SKM-1 (cell line): ENCODE measurements at regions not wholly inside any gene's neighbourhood (a gene's known extent, or its start where the extent isn't known, plus 50 kb on each side); places are given as distances from the start of the nearest gene placed in this dataset.
"Not testable (repeated sequence)": the region's sequence is repeated elsewhere in the genome, so short reads cannot be mapped to it uniquely, and the experiment has no call there.

ENCODE experiments used
- DNase-seq: peaks from one replicate; lab custom pipeline; 2025; ENCODE audit not compliant: unreplicated experiment; lab: John Stamatoyannopoulos, UW

- DNase-seq = not testable (repeated sequence)
Measured at GRCh38 chr4:84126911-84127310, 372.2 kb downstream of the NKX6-1 start.

DNA sequence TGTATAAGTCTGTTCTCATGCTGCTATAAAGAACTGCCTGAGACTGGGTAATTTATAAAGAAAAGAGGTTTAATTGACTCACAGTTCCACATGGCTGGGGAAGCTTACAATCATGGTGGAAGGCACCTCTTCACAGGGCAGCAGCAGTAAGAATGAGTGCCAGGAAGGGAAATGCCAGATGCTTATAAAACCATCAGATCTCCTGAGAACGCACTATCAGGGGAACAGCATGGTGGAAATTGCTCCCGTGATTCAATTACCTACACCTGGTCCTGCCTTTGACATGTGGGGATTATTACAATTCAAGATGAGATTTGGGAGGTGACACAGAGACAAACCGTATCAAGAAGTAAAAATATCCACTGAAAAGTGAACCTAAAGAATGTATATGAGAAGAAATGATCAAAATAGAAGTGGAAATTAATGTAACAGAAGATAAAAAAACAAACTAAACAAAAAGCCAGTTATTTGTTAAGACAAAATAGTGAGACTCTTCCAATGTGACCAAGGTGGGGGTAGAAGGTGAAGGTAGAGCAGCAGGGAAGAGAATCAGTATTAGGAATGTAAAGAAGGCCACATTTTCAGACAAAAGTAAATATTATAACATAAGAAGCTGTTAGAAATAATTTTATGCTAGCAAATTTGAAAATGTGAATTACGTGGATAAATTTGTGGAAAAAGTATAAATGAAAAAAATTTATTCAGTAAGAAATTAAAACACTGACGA is 372.9 kb downstream of the NKX6-1 start:
- no peak for DNase-seq

GRCh38 chr4:84110040-84110439 is 389.1 kb downstream of the NKX6-1 start:
- no peak for DNase-seq

DNA sequence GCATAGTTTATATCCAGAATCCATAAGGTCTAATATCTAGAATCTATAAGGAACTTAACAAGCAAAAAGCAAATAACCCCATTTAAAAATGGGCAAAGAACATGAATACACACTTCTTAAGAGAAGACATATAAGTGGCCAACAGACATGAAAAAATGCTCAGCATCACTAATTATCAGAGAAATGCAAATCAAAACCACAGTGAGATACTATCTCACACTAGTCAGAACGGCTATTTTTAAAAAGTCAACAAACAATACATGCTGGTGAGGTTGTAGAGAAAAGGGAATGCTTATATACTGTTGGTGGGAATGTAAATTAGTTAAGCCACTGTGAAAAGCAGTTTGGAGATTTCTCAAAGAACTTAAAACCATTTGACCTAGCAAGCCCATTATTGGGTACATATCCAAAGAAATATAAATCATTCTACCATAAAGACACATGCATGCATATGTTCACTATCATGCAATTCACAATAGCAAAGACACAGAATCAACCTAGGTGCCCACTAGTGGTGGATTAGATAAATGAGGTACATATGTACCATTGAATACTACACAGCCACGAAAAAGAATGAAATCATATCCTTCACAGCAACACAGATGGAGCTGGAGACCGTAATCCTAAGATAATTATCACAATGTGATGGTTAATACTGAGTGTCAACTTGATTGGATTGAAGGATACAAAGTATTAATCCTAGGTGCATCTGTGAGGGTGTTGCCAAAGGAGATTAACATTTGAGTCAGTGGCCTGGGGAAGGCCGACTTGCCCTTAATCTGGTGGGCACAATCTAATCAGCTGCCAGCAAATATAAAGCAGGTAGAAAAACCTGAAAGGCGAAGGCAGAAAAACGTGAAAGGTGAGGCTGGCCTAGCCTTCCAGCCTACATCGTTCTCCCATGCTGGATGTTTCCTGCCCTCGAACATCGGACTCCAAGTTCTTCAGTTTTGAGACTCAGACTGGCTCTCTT is 397.2 kb downstream of the NKX6-1 start:
- DNase-seq = not testable (repeated sequence)

DNA sequence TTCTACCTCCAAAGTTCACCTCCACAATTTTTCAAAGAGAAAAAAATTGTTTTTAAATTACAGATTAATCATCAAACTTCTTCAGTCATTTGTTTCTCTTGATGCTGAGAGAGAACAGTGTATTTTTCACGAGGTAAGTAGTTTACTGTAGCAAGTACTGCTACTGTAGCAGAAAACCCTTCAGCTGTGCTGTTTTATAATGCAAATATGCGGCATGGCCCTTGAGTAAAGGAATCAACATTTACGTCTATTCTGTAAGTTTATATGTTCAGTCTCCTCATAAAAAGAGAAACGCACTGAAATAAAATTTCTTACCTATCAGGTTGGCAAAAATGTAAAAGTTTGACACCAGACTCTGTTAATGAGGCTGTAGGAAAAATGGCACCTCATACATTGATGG is 399.0 kb downstream of the NKX6-1 start:
- DNase-seq = no peak

DNA sequence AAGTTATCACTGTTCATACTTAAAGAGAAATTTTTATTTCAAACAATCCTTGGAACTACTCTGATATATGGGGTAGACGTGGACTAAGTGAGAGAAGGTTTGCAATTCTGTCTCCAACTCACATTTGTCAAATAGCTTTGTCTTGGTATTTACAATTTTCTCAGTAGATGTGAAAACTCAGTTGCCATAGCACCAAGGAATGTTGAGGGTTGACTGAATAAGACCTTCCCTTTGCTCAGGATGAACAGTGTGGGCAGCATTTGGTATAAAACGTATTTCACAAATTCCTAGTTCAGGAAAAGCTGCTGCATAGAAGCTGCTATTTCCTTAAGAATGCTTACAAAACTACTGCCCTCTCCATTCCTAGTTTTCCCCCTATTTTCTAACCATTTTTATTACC is 399.5 kb downstream of the NKX6-1 start:
- DNase-seq = no peak

DNA sequence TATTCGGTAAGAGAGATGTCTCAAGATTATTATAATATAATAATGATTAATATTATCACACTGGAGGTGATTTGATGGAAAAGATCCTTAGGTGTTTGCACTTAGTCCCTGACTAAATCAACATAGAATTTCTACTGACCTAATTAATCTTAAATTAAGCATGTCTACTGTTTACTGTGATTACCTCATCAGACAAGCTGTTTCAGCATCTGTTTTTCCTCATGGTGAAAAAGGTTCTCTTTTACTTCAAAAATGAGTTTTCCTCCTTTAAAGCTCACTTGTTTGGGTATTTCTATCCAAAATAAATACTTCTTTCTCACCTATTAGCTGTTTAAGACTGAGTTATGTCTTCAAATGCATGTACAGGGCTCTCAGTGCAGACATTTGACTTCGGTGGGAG is 407.8 kb downstream of the NKX6-1 start:
- no peak for DNase-seq

GRCh38 chr4:84089652-84090437 is 409.2 kb downstream of the NKX6-1 start:
- no peak for DNase-seq

GRCh38 chr4:84085986-84086385 is 413.1 kb downstream of the NKX6-1 start:
- DNase-seq = no peak

DNA sequence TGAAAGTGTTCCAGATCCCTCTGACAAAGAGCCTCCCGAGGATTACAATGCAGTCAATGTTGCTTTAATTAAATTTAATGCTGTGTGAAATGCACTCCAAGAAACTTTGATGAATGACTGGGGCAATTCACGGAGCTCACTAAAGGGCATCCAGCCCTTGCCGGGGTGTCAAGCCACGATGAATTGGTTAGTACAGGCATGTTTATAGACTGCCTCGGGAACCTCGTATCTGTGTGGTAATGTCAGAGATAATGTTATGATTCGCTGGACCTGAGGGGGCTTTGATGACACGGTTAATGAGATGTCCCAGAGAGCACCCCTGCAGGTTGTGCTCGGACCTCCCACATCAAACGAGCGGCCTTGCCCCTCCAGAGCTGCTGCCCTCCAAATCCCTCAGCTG is 428.8 kb downstream of the NKX6-1 start:
- DNase-seq = no peak

DNA sequence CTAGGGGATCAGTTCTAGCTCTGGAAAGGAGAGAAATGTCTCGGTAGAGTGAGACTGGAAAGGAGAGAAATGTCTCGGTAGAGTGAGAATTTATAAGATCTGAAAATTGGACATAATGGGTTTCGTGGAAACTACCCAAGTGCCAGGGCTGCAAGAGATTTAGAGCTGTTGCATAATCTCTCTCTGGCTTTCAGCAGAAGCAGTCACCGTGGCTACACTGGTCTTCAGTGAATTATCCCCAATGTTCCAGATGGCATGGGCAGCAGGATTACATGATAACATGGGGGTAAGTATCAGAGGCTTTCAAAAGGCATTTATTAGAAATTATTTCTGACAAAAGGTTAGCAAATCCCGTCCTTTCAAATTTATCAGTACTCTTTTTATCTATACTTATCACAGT is 435.5 kb downstream of the NKX6-1 start:
- DNase-seq = no peak

DNA sequence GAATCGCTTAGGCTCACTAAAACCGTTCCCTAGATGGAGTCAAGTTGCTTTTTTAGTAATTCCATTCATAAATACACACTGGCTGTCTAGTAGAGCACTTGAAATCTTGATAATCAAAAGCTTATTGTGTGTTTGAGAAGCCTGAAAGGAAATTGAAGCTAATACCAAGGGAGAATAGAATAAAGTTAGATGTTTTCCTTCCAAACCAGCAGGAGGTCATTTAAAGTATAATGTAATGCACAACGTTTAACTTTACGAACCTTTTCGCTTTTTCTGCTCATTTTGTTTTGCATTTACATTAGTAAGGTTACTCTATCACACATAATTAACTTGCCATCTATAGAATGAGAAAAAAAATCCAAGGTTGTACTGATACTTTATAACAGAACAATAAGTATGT is 440.9 kb downstream of the NKX6-1 start:
- DNase-seq = no peak

DNA sequence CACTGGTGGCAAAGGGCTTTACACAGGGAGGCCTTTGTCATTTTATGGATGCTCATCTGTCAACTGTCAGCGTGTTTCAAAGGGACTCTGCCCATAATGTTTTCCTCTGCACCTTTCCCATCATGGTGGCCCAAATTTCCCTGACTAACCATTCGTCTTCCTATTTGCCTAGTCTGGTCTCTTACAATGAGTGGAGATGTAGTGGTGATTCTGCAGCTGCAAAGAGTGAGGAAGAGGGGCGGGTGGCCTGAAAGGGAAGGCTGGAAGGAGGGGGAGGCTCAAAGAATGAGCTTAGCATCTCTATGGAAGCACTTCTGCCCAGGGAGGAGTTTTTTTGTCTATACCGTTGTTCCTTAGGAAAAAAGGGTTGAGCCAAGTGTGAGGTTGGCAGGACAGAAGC is 447.5 kb downstream of the NKX6-1 start:
- no peak for DNase-seq

- no peak for DNase-seq
Measured at GRCh38 chr4:84051089-84051488, 448.0 kb downstream of the NKX6-1 start.

DNA sequence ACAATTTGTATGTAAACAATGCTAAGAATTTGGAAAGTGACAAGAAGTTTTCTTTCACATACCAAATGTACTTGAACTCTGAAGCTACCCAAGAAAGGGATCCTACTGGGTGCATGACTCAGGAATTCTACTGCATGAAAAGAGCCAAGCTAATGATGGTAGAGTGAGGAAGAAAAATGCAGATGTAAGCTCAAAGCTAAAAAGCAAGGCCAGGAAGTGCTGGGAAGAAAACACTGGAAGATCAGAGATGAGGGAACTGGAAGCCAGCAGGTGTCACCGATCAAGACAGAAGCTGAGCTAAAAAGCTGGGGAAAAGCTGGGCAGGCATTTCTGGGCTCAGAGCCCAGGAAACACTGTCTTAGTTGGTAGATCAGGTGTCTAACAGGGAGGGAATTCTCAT is 449.1 kb downstream of the NKX6-1 start:
- DNase-seq = no peak

GRCh38 chr4:84046551-84046950 is 452.5 kb downstream of the NKX6-1 start:
- DNase-seq = no peak

DNA sequence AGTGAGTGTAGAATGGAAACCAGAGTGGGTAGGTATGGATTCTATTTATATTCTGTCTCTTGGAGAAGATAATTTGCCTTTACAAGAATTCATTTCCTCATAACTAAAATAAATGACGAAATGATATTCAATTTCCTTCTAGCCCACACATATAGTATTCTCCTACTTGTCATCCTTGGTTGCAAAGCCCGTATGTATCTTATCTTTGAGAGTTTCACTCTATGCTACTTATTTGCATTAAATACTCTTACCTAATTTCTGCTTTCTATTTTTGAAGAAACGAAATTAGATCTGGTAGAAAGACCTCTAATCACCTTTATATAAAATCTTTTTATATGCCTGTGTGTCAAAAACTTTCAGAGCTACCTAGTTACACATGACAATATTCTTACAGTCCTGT is 457.7 kb downstream of the NKX6-1 start:
- no peak for DNase-seq

DNA sequence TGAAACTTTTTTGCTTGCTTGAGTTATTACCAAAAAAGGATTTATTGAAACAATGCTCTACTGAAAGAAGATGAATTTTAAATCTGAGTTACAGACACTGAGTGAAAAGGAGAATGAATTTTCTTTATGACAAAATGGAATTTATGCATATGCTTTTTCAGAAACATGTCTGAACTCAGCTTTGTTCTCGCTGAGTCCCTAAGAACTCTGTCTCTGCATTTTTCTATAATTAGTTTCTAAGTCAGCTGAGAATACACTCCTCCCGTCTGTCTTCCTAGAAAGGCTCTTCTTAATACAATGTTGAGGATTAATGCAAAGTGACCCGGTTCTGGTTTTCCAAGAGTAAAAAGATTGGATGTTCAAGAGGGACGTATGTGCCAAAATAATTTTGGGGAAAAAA is 463.5 kb downstream of the NKX6-1 start:
- DNase-seq = no peak

GRCh38 chr4:84032372-84032771 is 466.7 kb downstream of the NKX6-1 start:
- no peak for DNase-seq

DNA sequence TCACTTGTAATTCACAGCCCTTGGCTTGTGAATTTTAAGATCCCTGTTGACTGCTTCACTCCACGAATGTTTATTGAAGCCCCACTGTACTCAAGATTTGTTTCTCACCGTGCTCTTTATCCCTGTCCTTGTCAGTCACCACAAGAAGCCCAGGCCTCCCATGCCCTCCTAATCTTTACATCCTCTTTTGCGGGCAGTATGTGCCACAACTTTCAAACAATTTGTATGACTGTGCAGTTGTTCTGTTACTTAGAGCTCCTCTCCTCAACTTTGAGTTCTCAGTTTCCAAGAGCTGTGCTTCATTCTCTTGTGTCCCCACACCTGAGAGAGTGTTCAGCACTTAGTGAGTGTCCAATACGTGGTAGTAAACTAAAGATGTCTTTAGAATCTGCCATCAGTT is 467.7 kb downstream of the NKX6-1 start:
- no peak for DNase-seq

GRCh38 chr4:84028340-84028739 is 470.8 kb downstream of the NKX6-1 start:
- no peak for DNase-seq
